Middle frontal gyrus (tissue), 1 donor: ENCODE measurements at regions not wholly inside any gene's neighbourhood (a gene's known extent, or its start where the extent isn't known, plus 50 kb on each side); places are given as distances from the start of the nearest gene placed in this dataset.
A peak's percentile ranks its signal among the peaks of the same experiment; 100 is the strongest.

Source experiments
- DNase-seq: peaks from one replicate; pipeline ENCODE4 v3.0.0-alpha.2; 2015; ENCODE audit warnings: low spot score; ENCODE audit errors: extremely low spot score

- no peak for DNase-seq
These were observed 135.7 kb upstream of the ZNF648 start for GRCh38 chr1:182196897-182197870.

GRCh38 chr1:182195733-182196132 lies 134.2 kb upstream of the ZNF648 start:
- no peak for DNase-seq

- DNase-seq = no peak
These were observed 132.5 kb upstream of the ZNF648 start for GRCh38 chr1:182193908-182194550.

GRCh38 chr1:182192966-182193365 lies 131.5 kb upstream of the ZNF648 start:
- no peak for DNase-seq

- no peak for DNase-seq
These were observed 130.7 kb upstream of the ZNF648 start for GRCh38 chr1:182192215-182192614.

- no peak for DNase-seq
These were observed 130.0 kb upstream of the ZNF648 start for GRCh38 chr1:182191381-182192115.

GRCh38 chr1:182189535-182190066 lies 128.1 kb upstream of the ZNF648 start:
- DNase-seq = no peak

GRCh38 chr1:182186757-182187146 lies 125.2 kb upstream of the ZNF648 start:
- DNase-seq = no peak

GRCh38 chr1:182185842-182186756 lies 124.6 kb upstream of the ZNF648 start:
- DNase-seq = no peak

GRCh38 chr1:182185136-182185535 lies 123.6 kb upstream of the ZNF648 start:
- no peak for DNase-seq

- no peak for DNase-seq
These were observed 122.1 kb upstream of the ZNF648 start for GRCh38 chr1:182183606-182184005.

- no peak for DNase-seq
These were observed 120.8 kb upstream of the ZNF648 start for GRCh38 chr1:182182311-182182710.

- no peak for DNase-seq
These were observed 119.7 kb upstream of the ZNF648 start for GRCh38 chr1:182181167-182181572.

- no peak for DNase-seq
These were observed 113.9 kb upstream of the ZNF648 start for GRCh38 chr1:182175361-182175931.

GRCh38 chr1:182174513-182174855 lies 113.0 kb upstream of the ZNF648 start:
- no peak for DNase-seq

- peak; percentile 66 for DNase-seq
These were observed 112.4 kb upstream of the ZNF648 start for GRCh38 chr1:182173808-182174512.

GRCh38 chr1:182172699-182173098 lies 111.2 kb upstream of the ZNF648 start:
- no peak for DNase-seq

- no peak for DNase-seq
These were observed 109.5 kb upstream of the ZNF648 start for GRCh38 chr1:182170891-182171461.

GRCh38 chr1:182169203-182169602 lies 107.7 kb upstream of the ZNF648 start:
- DNase-seq = no peak
